ENCODE measurements at regions not wholly inside any gene's neighbourhood (a gene's known extent, or its start where the extent isn't known, plus 50 kb on each side); places are given as distances from the start of the nearest gene placed in this dataset.

DNA sequence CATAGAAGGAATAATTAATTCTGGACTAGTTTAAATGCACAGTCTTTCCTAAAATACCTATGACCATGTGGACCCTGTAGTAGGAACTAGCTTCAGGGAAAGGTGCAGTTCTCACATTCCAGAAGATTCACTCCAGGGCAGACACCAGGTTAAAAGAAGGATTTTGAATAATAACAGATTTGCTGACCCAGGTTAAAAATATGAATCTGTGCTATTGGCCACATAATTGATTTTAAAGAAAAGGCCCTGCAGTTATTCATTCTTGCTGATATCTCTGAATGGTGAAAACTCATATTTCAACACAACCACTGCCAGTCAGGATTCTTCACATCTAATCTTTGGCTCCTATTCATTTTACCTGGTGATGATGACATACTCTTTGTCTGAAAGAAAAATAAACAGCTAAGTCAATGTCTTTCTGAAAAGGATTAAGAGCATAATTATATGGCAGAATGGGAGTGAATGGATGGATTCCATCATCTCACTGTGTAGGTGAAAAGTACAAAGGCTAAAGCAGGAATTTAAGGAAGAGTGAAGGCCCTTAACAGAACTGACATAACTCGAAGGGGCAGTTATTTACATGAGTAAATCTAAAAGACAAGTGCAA lies 432.8 kb downstream of the PDGFC start:
- TF ChIP-seq, protein P1, sequence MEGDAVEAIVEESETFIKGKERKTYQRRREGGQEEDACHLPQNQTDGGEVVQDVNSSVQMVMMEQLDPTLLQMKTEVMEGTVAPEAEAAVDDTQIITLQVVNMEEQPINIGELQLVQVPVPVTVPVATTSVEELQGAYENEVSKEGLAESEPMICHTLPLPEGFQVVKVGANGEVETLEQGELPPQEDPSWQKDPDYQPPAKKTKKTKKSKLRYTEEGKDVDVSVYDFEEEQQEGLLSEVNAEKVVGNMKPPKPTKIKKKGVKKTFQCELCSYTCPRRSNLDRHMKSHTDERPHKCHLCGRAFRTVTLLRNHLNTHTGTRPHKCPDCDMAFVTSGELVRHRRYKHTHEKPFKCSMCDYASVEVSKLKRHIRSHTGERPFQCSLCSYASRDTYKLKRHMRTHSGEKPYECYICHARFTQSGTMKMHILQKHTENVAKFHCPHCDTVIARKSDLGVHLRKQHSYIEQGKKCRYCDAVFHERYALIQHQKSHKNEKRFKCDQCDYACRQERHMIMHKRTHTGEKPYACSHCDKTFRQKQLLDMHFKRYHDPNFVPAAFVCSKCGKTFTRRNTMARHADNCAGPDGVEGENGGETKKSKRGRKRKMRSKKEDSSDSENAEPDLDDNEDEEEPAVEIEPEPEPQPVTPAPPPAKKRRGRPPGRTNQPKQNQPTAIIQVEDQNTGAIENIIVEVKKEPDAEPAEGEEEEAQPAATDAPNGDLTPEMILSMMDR (conservative IDR thresholded peaks at IDR 0.05): no peak
- no peak for TF ChIP-seq EZH2 (IDR thresholded peaks at IDR 0.05; ENCODE audit: low read depth)
- Histone ChIP-seq H3K4me3 (no peak overlapping the region), H3K36me3 (ENCODE audit: low read depth) (no peaks in the 10 kb centered on the region), H3K27me3 (ENCODE audit: insufficient read depth, low read depth) (no peaks in the 10 kb centered on the region), H3K4me1 (replicated peaks; ENCODE audit: insufficient read depth) (no peaks in the 10 kb centered on the region), H3K79me2 (ENCODE audit: low read depth) (no peaks in the 10 kb centered on the region), H3K9me3 (ENCODE audit: insufficient read depth, low read depth) (no peaks in the 10 kb centered on the region), H4K20me1 (ENCODE audit: insufficient read depth) (no peaks in the 10 kb centered on the region), H2AFZ (no peak overlapping the region), H3K4me2 (no peak overlapping the region), H3K9me2 (ENCODE audit: insufficient read depth) (no peaks in the 10 kb centered on the region), H3K27ac (no peak overlapping the region), H3F3A (ENCODE audit: insufficient read depth, low read depth) (no peaks in the 10 kb centered on the region)
- ChIA-PET POLR2A (ENCODE audit: unreplicated experiment) (no interaction called here), CTCF (no interaction called here)
- intact Hi-C loops (cut with micrococcal nuclease; ENCODE audit: unreplicated experiment): loop anchor here (5.0 kb wide), 1 partner anchor 44 kb away; no protein-coding TSS in a partner anchor
- no peak for DNase-seq
- no TSS peak for BruUV-seq (replicated peaks)

DNA sequence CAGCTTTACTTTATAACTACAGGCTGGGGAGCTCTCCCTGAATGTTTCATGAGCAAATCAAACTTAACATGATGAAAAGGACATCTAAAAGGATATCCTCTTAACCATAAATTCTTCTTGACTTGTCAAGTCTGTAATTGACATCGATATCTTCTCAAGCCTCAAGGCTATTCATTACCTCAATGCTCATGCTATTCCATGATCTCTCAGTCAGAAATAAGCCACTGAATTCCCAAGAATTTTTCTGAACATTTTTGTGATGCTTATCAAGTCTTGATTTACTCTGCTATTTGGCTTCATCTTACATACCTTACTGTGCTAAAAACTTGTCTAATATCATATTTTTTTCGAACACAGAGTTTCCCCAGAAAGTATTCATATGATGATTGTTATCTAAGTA lies 433.4 kb downstream of the PDGFC start:
- CTCF ChIA-PET: no interaction called here
- no TSS peak for BruUV-seq (replicated peaks)
- Histone ChIP-seq H3K27me3 (ENCODE audit: insufficient read depth, low read depth) (no peaks in the 10 kb centered on the region), H3K4me3 (no peak overlapping the region), H3K9me3 (ENCODE audit: insufficient read depth, low read depth) (no peaks in the 10 kb centered on the region), H3K79me2 (ENCODE audit: low read depth) (no peaks in the 10 kb centered on the region), H3K4me2 (no peak overlapping the region), H4K20me1 (ENCODE audit: insufficient read depth) (no peaks in the 10 kb centered on the region), H3K27ac (no peak overlapping the region), H3K36me3 (ENCODE audit: low read depth) (no peaks in the 10 kb centered on the region), H3K4me1 (replicated peaks; ENCODE audit: insufficient read depth) (no peaks in the 10 kb centered on the region), H3F3A (ENCODE audit: insufficient read depth, low read depth) (no peaks in the 10 kb centered on the region), H2AFZ (no peak overlapping the region), H3K9me2 (ENCODE audit: insufficient read depth) (no peaks in the 10 kb centered on the region)
- intact Hi-C loops (cut with micrococcal nuclease; ENCODE audit: unreplicated experiment): loop anchor here (5.0 kb wide), 1 partner anchor 44 kb away; no protein-coding TSS in a partner anchor
- DNase-seq: no peak
- POLR2A ChIA-PET (ENCODE audit: unreplicated experiment): no interaction called here
- TF ChIP-seq EZH2 (IDR thresholded peaks at IDR 0.05; ENCODE audit: low read depth): no peak

DNA sequence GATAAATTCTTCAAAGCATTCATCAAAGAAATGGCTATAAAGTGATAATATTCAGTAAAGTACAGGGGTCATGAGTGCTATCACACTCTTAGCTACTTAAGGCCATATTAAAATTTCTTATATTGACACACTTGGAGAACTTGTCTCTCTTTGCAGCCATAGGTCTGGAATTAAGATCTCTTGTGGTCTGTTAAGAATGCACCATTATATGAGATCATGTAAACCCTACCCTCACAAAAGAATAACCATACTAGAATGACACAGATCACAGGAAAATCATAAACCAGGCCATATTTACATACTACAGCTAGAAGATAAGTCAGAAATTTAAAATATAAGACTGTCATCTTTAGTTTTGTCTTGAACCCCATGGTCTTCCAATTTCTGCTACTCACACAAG lies 434.3 kb downstream of the PDGFC start:
- intact Hi-C loops (cut with micrococcal nuclease; ENCODE audit: unreplicated experiment): loop anchor here (5.0 kb wide), 1 partner anchor 45 kb away; no protein-coding TSS in a partner anchor
- Histone ChIP-seq H3K27me3 (ENCODE audit: insufficient read depth, low read depth) (no peaks in the 10 kb centered on the region), H3K9me2 (ENCODE audit: insufficient read depth) (no peaks in the 10 kb centered on the region), H3K4me3 (no peak overlapping the region), H3K79me2 (ENCODE audit: low read depth) (no peaks in the 10 kb centered on the region), H3K4me1 (replicated peaks; ENCODE audit: insufficient read depth) (no peaks in the 10 kb centered on the region), H2AFZ (no peak overlapping the region), H3K9me3 (ENCODE audit: insufficient read depth, low read depth) (no peaks in the 10 kb centered on the region), H3K4me2 (no peak overlapping the region), H3K27ac (no peak overlapping the region), H3F3A (ENCODE audit: insufficient read depth, low read depth) (no peaks in the 10 kb centered on the region), H4K20me1 (ENCODE audit: insufficient read depth) (no peaks in the 10 kb centered on the region), H3K36me3 (ENCODE audit: low read depth) (no peaks in the 10 kb centered on the region)
- no TSS peak for BruUV-seq (replicated peaks)
- POLR2A ChIA-PET (ENCODE audit: unreplicated experiment): interaction anchor here (0.6 kb wide), 1 partner anchor 10 kb away, joined by 5 read pairs; no protein-coding TSS in a partner anchor
- TF ChIP-seq, protein P1 (conservative IDR thresholded peaks at IDR 0.05): no peak
- CTCF ChIA-PET: no interaction called here
- DNase-seq: no peak

- Histone ChIP-seq H3K27me3 (ENCODE audit: insufficient read depth, low read depth) (no peaks in the 10 kb centered on the region), H3K4me3 (no peak overlapping the region), H3K9me2 (ENCODE audit: insufficient read depth) (no peaks in the 10 kb centered on the region), H3K9me3 (ENCODE audit: insufficient read depth, low read depth) (no peaks in the 10 kb centered on the region), H3K4me2 (no peak overlapping the region), H3K27ac (no peak overlapping the region), H3K36me3 (ENCODE audit: low read depth) (no peaks in the 10 kb centered on the region), H3K79me2 (ENCODE audit: low read depth) (no peaks in the 10 kb centered on the region), H2AFZ (no peak overlapping the region), H4K20me1 (ENCODE audit: insufficient read depth) (no peaks in the 10 kb centered on the region), H3F3A (ENCODE audit: insufficient read depth, low read depth) (no peaks in the 10 kb centered on the region), H3K4me1 (replicated peaks; ENCODE audit: insufficient read depth) (no peaks in the 10 kb centered on the region)
- TF ChIP-seq EZH2 (IDR thresholded peaks at IDR 0.05; ENCODE audit: low read depth): no peak
- no TSS peak for BruUV-seq (replicated peaks)
- POLR2A ChIA-PET (ENCODE audit: unreplicated experiment): no interaction called here
- CTCF ChIA-PET: interaction anchor here (0.6 kb wide), 1 partner anchor 288 kb away, joined by 6 read pairs; no protein-coding TSS in a partner anchor
- intact Hi-C loops (cut with micrococcal nuclease; ENCODE audit: unreplicated experiment): loop anchor here (5.0 kb wide), 1 partner anchor 46 kb away; no protein-coding TSS in a partner anchor
- peak in 1 of 2 experiments; percentile 36 for DNase-seq
Measured at GRCh38 chr4:156536661-156537060, 434.9 kb downstream of the PDGFC start.
